Hepatocyte (in vitro differentiated cells): ENCODE measurements at regions not wholly inside any gene's neighbourhood (a gene's known extent, or its start where the extent isn't known, plus 50 kb on each side); places are given as distances from the start of the nearest gene placed in this dataset.

Source experiments
- CTCF ChIP-seq: fragments of 200-600 bp; sonication (generic); IDR thresholded peaks from 2 replicates; pipeline ENCODE4 v1.5.1; 2016; ENCODE audit warnings: antibody characterized with exemption, mild to moderate bottlenecking; ENCODE audit not compliant: poor library complexity
- EZH2 ChIP-seq: fragments of 200-600 bp; sonication (generic); IDR thresholded peaks from 2 replicates; pipeline ENCODE4 v1.6.1; 2016; ENCODE audit warnings: antibody characterized with exemption, mild to moderate bottlenecking, borderline replicate concordance
- EZH2phosphoT487 ChIP-seq: fragments of 200-600 bp; sonication (generic); IDR thresholded peaks from one replicate; pipeline ENCODE4 v1.6.1; 2018; ENCODE audit warnings: antibody characterized with exemption, mild to moderate bottlenecking, low read depth, moderate library complexity; ENCODE audit not compliant: unreplicated experiment, severe bottlenecking

- TF ChIP-seq CTCF (no peak), EZH2phosphoT487 (no peak), EZH2 (no peak)
Measured at GRCh38 chr4:175559126-175559525, 252.9 kb downstream of the GPM6A start.
